Gastrocnemius medialis (tissue), 4 donors: ENCODE measurements at regions not wholly inside any gene's neighbourhood (a gene's known extent, or its start where the extent isn't known, plus 50 kb on each side); places are given as distances from the start of the nearest gene placed in this dataset.

ENCODE experiments used
- ATAC-seq, 2 donors: fragments of 150-250 bp; one replicate each; pipeline ENCODE4 v1.9.1; 2016
- DNase-seq, 2 donors: peaks; one replicate each; pipeline ENCODE4 v3.0.0-alpha.2; 2019
- H3K27ac ChIP-seq, 4 donors: fragments of 200-600 bp; sonication (generic); 1 replicate in 1 of 4; 2 replicates in 3 of 4; pipeline ENCODE4 v1.5.1; 2016 to 2018; ENCODE audit warnings: mild to moderate bottlenecking in 2 of 4, moderate library complexity in 1 of 4
- H3K27me3 ChIP-seq, 3 donors: fragments of 200-600 bp; sonication (generic) in 2 of 3; 1 replicate in 1 of 3; 2 replicates in 2 of 3; pipeline versions ENCODE4 v1.5.1 to v1.6.0; 2016 to 2019; ENCODE audit warnings: mild to moderate bottlenecking in 1 of 3, moderate library complexity in 1 of 3
- H3K36me3 ChIP-seq, 2 donors: fragments of 200-600 bp; sonication (generic) in 1 of 2; one replicate each; pipeline ENCODE4 v1.5.1; 2017 to 2018
- H3K4me1 ChIP-seq, 2 donors: fragments of 200-600 bp; sonication (generic) in 1 of 2; one replicate each; pipeline ENCODE4 v1.5.1; 2016 to 2017; ENCODE audit warnings: mild to moderate bottlenecking in 2 of 2
- H3K4me3 ChIP-seq, 4 donors: fragments of 200-600 bp; sonication (generic) in 3 of 4; 1 replicate in 1 of 4; 2 replicates in 3 of 4; pipeline ENCODE4 v1.5.1; 2016 to 2019; ENCODE audit warnings: mild to moderate bottlenecking in 2 of 4
- H3K9me3 ChIP-seq, 3 donors: fragments of 200-600 bp; sonication (generic) in 2 of 3; 1 replicate in 1 of 3; 2 replicates in 2 of 3; pipeline ENCODE4 v1.5.1; 2016 to 2019
- POLR2A ChIP-seq, 2 donors: fragments of 450-650 bp; IDR thresholded peaks; one replicate each; pipeline ENCODE4 v1.6.1; 2017; ENCODE audit warnings: antibody characterized with exemption in 2 of 2, mild to moderate bottlenecking in 2 of 2, moderate library complexity in 2 of 2
- in situ Hi-C, 4 donors: fragments of 200-750 bp; cut with MboI; loops; one replicate each; pipeline versions ENCODE4 v1.15.0 to v1.8.0; 2017; ENCODE audit warnings: low sequenced_read_pairs in 4 of 4
- intact Hi-C: fragments of 100-400 bp; cut with DNase I; formaldehyde crosslinking; loops from one replicate; pipeline ENCODE4 v1.15.1; 2023; ENCODE audit warnings: low total_unique reads
- TF ChIP-seq, protein P1 (sequence below), 5 experiments: fragments of 450-650 bp in 3 of 5; fragments of 200-600 bp in 2 of 5; sonication (generic) in 2 of 5; IDR thresholded peaks in 4 of 5; conservative IDR thresholded peaks in 1 of 5; 1 replicate in 4 of 5; 2 replicates in 1 of 5; pipeline ENCODE4 v1.5.1; 2016 to 2019; ENCODE audit warnings: antibody characterized with exemption in 5 of 5, mild to moderate bottlenecking in 3 of 5, moderate library complexity in 3 of 5

DNA sequence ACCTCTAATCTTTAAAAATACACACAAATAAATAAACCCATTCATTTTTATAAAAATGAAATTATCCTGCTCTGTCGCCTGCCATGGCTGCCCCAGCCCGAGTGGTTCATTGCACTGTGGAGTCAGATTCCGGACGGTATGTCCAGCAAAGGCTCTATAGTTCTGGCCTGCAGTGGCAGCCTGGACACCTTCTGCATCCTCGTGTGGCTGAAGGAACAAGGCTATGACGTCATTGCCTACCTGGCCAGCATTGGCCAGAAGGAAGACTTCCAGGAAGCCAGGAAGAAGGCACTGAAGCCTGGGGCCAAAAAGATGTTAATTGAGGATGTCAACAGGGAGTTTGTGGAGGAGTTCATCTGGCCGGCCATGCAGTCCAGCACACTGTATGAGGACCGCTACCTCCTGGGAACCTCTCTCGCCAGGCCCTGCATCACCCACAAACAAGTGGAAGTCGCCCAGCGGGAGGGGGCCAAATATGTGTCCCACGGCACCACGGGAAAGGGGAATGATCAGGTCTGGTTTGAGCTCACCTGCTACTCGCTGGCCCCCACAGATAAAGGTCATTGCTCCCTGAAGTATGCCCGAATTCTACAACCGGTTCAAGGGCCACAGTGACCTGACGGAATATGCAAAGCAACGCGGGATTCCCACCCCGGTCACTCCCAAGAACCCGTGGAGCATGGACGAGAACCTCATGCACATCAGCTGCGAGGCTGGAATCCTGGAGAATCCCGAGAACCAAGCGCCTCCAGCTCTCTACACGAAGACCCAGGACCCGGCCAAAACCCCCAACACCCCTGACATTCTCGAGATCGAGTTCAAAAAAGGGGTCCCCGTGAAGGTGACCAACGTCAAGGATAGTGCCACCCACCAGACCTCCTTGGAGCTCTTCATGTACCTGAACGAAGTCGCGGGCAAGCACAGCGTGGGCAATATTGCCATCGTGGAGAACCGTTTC is 158.2 kb upstream of the GUCY1A2 start:
- H3K27ac ChIP-seq = no peak overlapping the region
- DNase-seq (no peak), ATAC-seq (no peak)
- TF ChIP-seq, protein P1, sequence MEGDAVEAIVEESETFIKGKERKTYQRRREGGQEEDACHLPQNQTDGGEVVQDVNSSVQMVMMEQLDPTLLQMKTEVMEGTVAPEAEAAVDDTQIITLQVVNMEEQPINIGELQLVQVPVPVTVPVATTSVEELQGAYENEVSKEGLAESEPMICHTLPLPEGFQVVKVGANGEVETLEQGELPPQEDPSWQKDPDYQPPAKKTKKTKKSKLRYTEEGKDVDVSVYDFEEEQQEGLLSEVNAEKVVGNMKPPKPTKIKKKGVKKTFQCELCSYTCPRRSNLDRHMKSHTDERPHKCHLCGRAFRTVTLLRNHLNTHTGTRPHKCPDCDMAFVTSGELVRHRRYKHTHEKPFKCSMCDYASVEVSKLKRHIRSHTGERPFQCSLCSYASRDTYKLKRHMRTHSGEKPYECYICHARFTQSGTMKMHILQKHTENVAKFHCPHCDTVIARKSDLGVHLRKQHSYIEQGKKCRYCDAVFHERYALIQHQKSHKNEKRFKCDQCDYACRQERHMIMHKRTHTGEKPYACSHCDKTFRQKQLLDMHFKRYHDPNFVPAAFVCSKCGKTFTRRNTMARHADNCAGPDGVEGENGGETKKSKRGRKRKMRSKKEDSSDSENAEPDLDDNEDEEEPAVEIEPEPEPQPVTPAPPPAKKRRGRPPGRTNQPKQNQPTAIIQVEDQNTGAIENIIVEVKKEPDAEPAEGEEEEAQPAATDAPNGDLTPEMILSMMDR (IDR thresholded peaks at IDR 0.05 in 4 of 5, conservative IDR thresholded peaks at IDR 0.05 in 1 of 5) = no peak
- no peak for TF ChIP-seq POLR2A (IDR thresholded peaks at IDR 0.05)
- H3K27me3 ChIP-seq = no peaks in the 10 kb centered on the region
- in situ Hi-C loops (no loop called here), intact Hi-C loops (no loop called here)
- no peaks in the 10 kb centered on the region for H3K4me1 ChIP-seq
- no peaks in the 10 kb centered on the region for H3K9me3 ChIP-seq
- H3K4me3 ChIP-seq = no peak overlapping the region
- no peaks in the 10 kb centered on the region for H3K36me3 ChIP-seq

DNA sequence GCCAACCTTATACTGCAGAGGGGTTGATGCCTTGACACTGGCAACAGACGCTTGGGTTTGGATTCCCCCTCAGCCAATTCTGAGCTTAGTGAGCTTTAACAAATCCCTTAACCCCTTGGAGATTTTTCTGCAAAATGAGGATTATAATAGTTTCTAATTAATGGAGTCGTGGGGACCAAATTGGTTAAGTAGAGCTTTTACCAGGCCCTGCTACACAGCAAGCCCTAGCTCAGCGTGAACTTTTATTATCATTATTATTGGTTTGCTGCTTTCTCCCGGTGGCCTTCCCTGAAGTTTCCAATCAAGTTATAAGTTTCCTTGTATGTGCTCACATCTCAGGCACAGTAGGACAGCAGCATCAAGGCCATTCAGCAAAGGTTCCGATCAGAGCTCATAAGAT is 156.6 kb upstream of the GUCY1A2 start:
- no peak overlapping the region for H3K4me3 ChIP-seq
- ATAC-seq = no peak
- TF ChIP-seq, protein P1 (IDR thresholded peaks at IDR 0.05 in 4 of 5, conservative IDR thresholded peaks at IDR 0.05 in 1 of 5) = no peak
- no peak for TF ChIP-seq POLR2A (IDR thresholded peaks at IDR 0.05)
- no peaks in the 10 kb centered on the region for H3K36me3 ChIP-seq
- no peak overlapping the region for H3K27ac ChIP-seq
- in situ Hi-C loops (no loop called here), intact Hi-C loops (no loop called here)
- H3K27me3 ChIP-seq = no peaks in the 10 kb centered on the region
- no peaks in the 10 kb centered on the region for H3K4me1 ChIP-seq
- no peaks in the 10 kb centered on the region for H3K9me3 ChIP-seq
- DNase-seq = no peak

DNA sequence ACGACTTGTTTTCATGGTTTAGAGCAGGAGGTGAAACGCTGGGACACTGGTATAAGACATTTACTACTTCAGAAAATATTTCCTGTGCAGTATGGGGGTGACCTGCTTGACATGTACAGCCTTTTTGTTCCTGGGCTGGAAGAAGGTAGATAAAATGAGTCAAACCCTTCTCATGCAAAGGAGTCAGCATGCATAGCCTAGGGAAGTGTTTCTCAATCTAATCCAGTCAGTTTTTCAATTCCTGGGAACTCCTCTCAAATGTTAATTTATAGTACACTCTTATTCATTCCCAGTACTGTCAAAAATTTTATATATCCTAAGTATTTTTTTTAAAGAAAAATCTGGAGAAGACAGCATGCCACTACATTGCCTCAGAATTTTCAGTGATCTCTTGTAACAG is 154.7 kb upstream of the GUCY1A2 start:
- DNase-seq (no peak), ATAC-seq (no peak)
- TF ChIP-seq, protein P1 (IDR thresholded peaks at IDR 0.05 in 4 of 5, conservative IDR thresholded peaks at IDR 0.05 in 1 of 5) = no peak
- no peak for TF ChIP-seq POLR2A (IDR thresholded peaks at IDR 0.05)
- Histone ChIP-seq H3K4me1 (no peaks in the 10 kb centered on the region), H3K27me3 (no peaks in the 10 kb centered on the region), H3K27ac (no peak overlapping the region), H3K9me3 (no peaks in the 10 kb centered on the region), H3K4me3 (no peak overlapping the region), H3K36me3 (no peaks in the 10 kb centered on the region)
- intact Hi-C loops = no loop called here
- in situ Hi-C loops = no loop called here

DNA sequence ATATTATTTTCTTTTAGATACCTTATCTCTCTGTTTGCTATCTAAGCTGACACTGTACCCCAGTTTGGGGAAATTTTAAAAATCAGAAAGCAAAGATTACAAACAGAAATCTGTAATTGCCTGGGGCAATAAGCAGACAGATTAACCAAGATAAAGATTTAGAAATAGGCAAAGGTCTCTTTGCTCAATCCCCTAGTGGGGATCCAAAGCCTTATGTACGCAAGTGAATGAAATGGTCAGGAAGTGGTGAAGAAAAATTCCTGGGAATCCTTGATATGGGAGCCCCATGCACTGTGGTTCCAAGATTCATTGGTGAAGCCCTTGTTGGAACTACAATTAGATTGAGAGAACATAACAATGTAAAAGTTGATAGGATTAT is 139.5 kb upstream of the GUCY1A2 start:
- H3K36me3 ChIP-seq = no peaks in the 10 kb centered on the region
- H3K9me3 ChIP-seq = no peaks in the 10 kb centered on the region
- no peak for DNase-seq
- H3K4me1 ChIP-seq = no peaks in the 10 kb centered on the region
- ATAC-seq = no peak
- H3K4me3 ChIP-seq = no peak overlapping the region
- H3K27ac ChIP-seq = no peak overlapping the region
- no peak for TF ChIP-seq POLR2A (IDR thresholded peaks at IDR 0.05)
- TF ChIP-seq, protein P1 (IDR thresholded peaks at IDR 0.05 in 4 of 5, conservative IDR thresholded peaks at IDR 0.05 in 1 of 5) = no peak
- no peaks in the 10 kb centered on the region for H3K27me3 ChIP-seq
- in situ Hi-C loops (no loop called here), intact Hi-C loops (loop anchor here (10.0 kb wide), 1 partner anchor 357 kb away; no protein-coding TSS in a partner anchor)
